ENCODE measurements at regions not wholly inside any gene's neighbourhood (a gene's known extent, or its start where the extent isn't known, plus 50 kb on each side); places are given as distances from the start of the nearest gene placed in this dataset.

DNA sequence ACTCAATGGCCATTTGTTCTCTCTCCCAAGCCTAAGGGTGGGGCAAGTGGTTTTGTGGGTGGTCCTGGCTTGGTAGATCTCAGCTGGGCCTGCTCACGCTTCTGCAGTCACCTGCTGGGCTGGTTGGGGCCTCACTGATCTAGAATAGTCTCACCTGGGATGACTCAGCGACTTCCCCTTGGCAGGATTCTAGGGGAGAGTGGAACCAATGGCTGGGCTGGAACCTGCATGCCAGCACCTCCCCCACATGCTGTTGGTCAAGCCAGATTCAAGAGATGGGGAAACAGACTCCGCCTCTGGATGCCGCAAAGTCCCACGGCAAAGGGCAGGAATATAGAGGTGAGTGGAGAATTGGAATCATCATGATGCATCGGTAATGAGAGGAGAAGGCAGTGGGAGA is 292.9 kb upstream of the NPVF start:
- TF ChIP-seq, protein P1, sequence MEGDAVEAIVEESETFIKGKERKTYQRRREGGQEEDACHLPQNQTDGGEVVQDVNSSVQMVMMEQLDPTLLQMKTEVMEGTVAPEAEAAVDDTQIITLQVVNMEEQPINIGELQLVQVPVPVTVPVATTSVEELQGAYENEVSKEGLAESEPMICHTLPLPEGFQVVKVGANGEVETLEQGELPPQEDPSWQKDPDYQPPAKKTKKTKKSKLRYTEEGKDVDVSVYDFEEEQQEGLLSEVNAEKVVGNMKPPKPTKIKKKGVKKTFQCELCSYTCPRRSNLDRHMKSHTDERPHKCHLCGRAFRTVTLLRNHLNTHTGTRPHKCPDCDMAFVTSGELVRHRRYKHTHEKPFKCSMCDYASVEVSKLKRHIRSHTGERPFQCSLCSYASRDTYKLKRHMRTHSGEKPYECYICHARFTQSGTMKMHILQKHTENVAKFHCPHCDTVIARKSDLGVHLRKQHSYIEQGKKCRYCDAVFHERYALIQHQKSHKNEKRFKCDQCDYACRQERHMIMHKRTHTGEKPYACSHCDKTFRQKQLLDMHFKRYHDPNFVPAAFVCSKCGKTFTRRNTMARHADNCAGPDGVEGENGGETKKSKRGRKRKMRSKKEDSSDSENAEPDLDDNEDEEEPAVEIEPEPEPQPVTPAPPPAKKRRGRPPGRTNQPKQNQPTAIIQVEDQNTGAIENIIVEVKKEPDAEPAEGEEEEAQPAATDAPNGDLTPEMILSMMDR (IDR thresholded peaks at IDR 0.05; ENCODE audit: borderline replicate concordance, extremely low read depth, low read length, poor library complexity, severe bottlenecking): no peak
- TF ChIP-seq EZH2 (IDR thresholded peaks at IDR 0.05; ENCODE audit: borderline replicate concordance, low read depth, low read length, severe bottlenecking): no peak
